HT-29 (cell line): ENCODE measurements at regions not wholly inside any gene's neighbourhood (a gene's known extent, or its start where the extent isn't known, plus 50 kb on each side); places are given as distances from the start of the nearest gene placed in this dataset.

ENCODE experiments used
- small RNA-seq: library from RNA; depleted of rRNA; stranded (forward); fragments of <200 nt; gene quantifications from one replicate; pipeline ENCODE3, GENCODE V24; 2014

Small RNAs in the stretch of these regions (small RNA-seq; reads per million reads assigned to genes)
- gene RN7SKP262 = 0.50 reads per million
